GM12864 (cell line): ENCODE measurements at regions not wholly inside any gene's neighbourhood (a gene's known extent, or its start where the extent isn't known, plus 50 kb on each side); places are given as distances from the start of the nearest gene placed in this dataset.

ENCODE experiments used
- DNase-seq: peaks from one replicate; pipeline ENCODE4 v3.0.0-alpha.2; 2011; ENCODE audit warnings: low read depth
- H3K4me3 ChIP-seq: 2 replicates; pipeline ENCODE4 v1.5.1; 2011; ENCODE audit warnings: mild to moderate bottlenecking, low read depth, low read length, control low read depth
- TF ChIP-seq, protein P1 (sequence below): IDR thresholded peaks from 2 replicates; pipeline ENCODE4 v1.5.1; 2011; ENCODE audit warnings: low read depth, mild to moderate bottlenecking, moderate library complexity, low read length, control low read depth, inconsistent platforms; ENCODE audit errors: missing control alignments

DNA sequence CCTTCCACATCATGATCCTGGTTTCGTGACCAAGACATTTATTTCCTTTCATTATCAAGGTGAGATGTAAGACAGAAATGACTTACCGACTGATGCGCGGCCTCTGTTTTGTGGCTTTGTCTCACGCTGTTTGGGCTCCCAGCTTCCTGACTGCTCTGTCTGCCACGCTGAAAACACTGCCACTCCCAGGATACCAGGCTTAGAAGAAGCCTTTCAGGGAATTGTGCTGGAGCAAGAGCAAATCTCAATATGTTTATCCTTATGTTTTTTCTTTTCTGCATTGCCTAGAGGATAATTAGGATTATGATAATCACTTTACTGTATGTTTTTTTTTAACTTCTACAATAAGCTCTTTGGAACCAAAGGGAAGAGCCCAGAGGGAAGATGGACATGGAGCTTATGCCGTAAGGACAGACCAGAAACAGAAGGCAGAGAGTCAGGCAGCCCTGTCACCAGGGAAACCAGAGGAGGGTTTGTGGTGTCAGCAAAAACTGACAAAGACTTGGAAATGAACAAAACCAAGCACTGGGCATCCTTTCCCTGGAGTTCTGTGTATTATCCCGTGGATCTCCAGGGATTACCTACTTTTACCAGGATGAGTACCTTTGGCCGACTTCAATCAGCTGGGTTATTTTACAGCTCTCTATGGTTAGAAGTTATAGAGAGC is 68.2 kb upstream of the ISX start:
- no peak overlapping the region for H3K4me3 ChIP-seq
- no peak for DNase-seq
- TF ChIP-seq, protein P1, sequence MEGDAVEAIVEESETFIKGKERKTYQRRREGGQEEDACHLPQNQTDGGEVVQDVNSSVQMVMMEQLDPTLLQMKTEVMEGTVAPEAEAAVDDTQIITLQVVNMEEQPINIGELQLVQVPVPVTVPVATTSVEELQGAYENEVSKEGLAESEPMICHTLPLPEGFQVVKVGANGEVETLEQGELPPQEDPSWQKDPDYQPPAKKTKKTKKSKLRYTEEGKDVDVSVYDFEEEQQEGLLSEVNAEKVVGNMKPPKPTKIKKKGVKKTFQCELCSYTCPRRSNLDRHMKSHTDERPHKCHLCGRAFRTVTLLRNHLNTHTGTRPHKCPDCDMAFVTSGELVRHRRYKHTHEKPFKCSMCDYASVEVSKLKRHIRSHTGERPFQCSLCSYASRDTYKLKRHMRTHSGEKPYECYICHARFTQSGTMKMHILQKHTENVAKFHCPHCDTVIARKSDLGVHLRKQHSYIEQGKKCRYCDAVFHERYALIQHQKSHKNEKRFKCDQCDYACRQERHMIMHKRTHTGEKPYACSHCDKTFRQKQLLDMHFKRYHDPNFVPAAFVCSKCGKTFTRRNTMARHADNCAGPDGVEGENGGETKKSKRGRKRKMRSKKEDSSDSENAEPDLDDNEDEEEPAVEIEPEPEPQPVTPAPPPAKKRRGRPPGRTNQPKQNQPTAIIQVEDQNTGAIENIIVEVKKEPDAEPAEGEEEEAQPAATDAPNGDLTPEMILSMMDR, result no peak

- no peak for DNase-seq
These were observed 67.0 kb upstream of the ISX start for GRCh38 chr22:34998921-34999320.

GRCh38 chr22:35008213-35008612 is 57.7 kb upstream of the ISX start:
- H3K4me3 ChIP-seq, result no peak overlapping the region
- TF ChIP-seq, protein P1, result no peak
- no peak for DNase-seq

More at GRCh38 chr22:34998921-34999320, 67.0 kb upstream of the ISX start:
- TF ChIP-seq, protein P1, result no peak
- H3K4me3 ChIP-seq, result no peak overlapping the region

DNA sequence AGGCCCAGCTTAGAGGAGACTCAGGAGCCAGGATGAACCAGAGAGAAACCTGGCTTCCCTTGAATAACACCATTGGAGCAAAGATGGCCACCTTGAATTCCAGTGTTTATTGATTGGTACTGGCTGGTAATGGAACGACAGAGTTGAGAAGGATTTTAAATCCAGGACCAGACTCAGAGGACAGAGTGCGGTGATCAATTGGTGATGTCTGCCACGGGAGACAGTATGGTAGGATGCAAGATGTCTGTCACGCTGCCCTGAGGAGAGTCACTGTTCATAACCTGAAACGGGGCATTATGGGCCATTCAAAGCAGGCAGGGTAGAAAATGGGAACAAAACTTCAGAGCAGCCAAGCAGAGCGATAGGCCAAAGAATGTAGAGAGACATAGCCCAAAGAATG is 55.4 kb upstream of the ISX start:
- DNase-seq, result no peak
- TF ChIP-seq, protein P1, result no peak
- no peak overlapping the region for H3K4me3 ChIP-seq

DNA sequence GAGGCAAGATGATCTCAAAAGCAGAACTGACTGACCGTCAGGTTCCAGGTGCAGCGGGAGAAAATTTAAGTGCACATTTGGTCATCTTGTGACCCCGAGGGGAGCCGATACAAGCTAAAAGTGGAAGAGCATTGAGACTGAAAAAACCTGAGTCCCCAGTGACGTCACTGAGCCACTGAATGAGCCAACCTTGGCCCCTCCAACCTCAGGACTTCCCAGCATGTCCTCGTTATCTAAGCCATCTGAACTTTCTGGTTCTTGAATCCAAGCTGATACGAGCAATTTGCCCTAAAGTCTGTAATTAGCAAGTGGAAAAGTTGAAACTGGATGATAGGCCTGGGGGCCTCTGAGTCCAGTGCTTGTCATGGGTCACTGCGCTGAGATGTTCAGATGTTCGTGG is 51.1 kb upstream of the ISX start:
- no peak for DNase-seq
- TF ChIP-seq, protein P1, result no peak
- H3K4me3 ChIP-seq, result no peak overlapping the region
